HCT116 (cell line): ENCODE measurements at regions not wholly inside any gene's neighbourhood (a gene's known extent, or its start where the extent isn't known, plus 50 kb on each side); places are given as distances from the start of the nearest gene placed in this dataset.

Experiments used
- ATAC-seq: fragments of 200-7000 bp; cut with Tn5 transposase; 2 replicates; pipeline ENCODE4 v1.9.1; 2020; ENCODE audit warnings: mild to moderate bottlenecking, moderate library complexity
- BruUV-seq: library from RNA; stranded (reverse); fragments of 400-500 nt; replicated peaks from 2 replicates; lab custom pipeline; 2021; lab: Mats Ljungman, UMichigan
- CTCF ChIA-PET: fragments of 300-600 bp; sonication (Branson Sonifier 250); formaldehyde crosslinking; loops from one replicate; lab custom pipeline; 2021; ENCODE audit warnings: antibody characterized with exemption; lab: Charles Lee
- POLR2A ChIA-PET: fragments of 300-600, 350-600 bp; sonication (Branson Sonifier 250); formaldehyde crosslinking; loops from one replicate; lab custom pipeline; 2021; ENCODE audit warnings: antibody characterized with exemption; lab: Charles Lee
- RAD21 ChIA-PET, 2 experiments: fragments of 300-600 bp; sonication (Branson Sonifier 250); formaldehyde crosslinking; loops; one replicate each; lab custom pipeline; 2023; ENCODE audit warnings: low total read pairs in 2 of 2; ENCODE audit not compliant: uncharacterized antibody in 2 of 2, unreplicated experiment in 2 of 2, low non-redundant PET in 1 of 2; lab: Charles Lee
- DNase-seq: peaks from one replicate; pipeline ENCODE4 v3.0.0-alpha.2; 2010; ENCODE audit warnings: low read depth, low spot score
- H2AFZ ChIP-seq: fragments of 200-600 bp; shearing (Covaris generic), sonication (generic); 2 replicates; pipeline ENCODE4 v1.6.1; 2017; ENCODE audit warnings: low read depth, mixed run types, mixed read lengths, antibody characterized with exemption, low read length; ENCODE audit not compliant: poor library complexity, severe bottlenecking
- H3K27ac ChIP-seq: 2 replicates; pipeline ENCODE4 v1.5.1; 2012; ENCODE audit warnings: low read depth, low read length
- H3K27me3 ChIP-seq: fragments of 200-600 bp; sonication (generic); 2 replicates; pipeline ENCODE4 v1.6.1; 2016; ENCODE audit warnings: mixed run types, low read length, mixed read lengths; ENCODE audit not compliant: insufficient read depth
- H3K36me3 ChIP-seq, 2 experiments: fragments of 200-500 bp in 1 of 2; fragments of 200-600 bp in 1 of 2; sonication (Bioruptor generic) in 1 of 2; sonication (generic) in 1 of 2; 2 replicates each; pipeline versions ENCODE4 v1.5.1 to v1.6.1; 2014 to 2016; ENCODE audit warnings: low read length in 2 of 2, inconsistent platforms in 1 of 2, mixed read lengths in 1 of 2, mixed run types in 1 of 2; ENCODE audit not compliant: insufficient read depth in 2 of 2, control insufficient read depth in 1 of 2
- H3K4me1 ChIP-seq, 2 experiments: fragments of 200-600 bp in 1 of 2; sonication (generic) in 1 of 2; 2 replicates each; pipeline versions ENCODE4 v1.5.1 to v1.6.1; 2012 to 2017; ENCODE audit warnings: low read length in 2 of 2, inconsistent platforms in 1 of 2, mild to moderate bottlenecking in 1 of 2, mixed read lengths in 1 of 2, mixed run types in 1 of 2, moderate library complexity in 1 of 2; ENCODE audit not compliant: insufficient read depth in 2 of 2, control insufficient read depth in 1 of 2
- H3K4me2 ChIP-seq: fragments of 200-600 bp; sonication (generic); 2 replicates; pipeline ENCODE4 v1.6.1; 2017; ENCODE audit warnings: mixed run types, low read length, mixed read lengths
- H3K4me3 ChIP-seq, 2 experiments: fragments of 200-600 bp in 1 of 2; sonication (generic) in 1 of 2; replicated peaks in 1 of 2; 2 replicates each; pipeline ENCODE4 v1.5.1; 2011 to 2016; ENCODE audit warnings: low read length in 2 of 2, control low read depth in 1 of 2, low read depth in 1 of 2, mild to moderate bottlenecking in 1 of 2, mixed read lengths in 1 of 2, mixed run types in 1 of 2
- H3K79me2 ChIP-seq: fragments of 200-600 bp; sonication (generic); 2 replicates; pipeline ENCODE4 v1.6.1; 2017; ENCODE audit warnings: mild to moderate bottlenecking, mixed run types, low read length, moderate library complexity, mixed read lengths; ENCODE audit not compliant: insufficient read depth
- H3K9ac ChIP-seq: fragments of 200-600 bp; sonication (generic); 2 replicates; pipeline ENCODE4 v1.6.1; 2016; ENCODE audit warnings: low read length, mixed read lengths
- H3K9me2 ChIP-seq: fragments of 200-600 bp; sonication (generic), shearing (Covaris generic); 2 replicates; pipeline ENCODE4 v1.6.1; 2017; ENCODE audit warnings: mixed run types, mild to moderate bottlenecking, moderate library complexity; ENCODE audit not compliant: insufficient read depth
- H3K9me3 ChIP-seq, 2 experiments: fragments of 200-500 bp in 1 of 2; fragments of 200-600 bp in 1 of 2; sonication (Bioruptor generic) in 1 of 2; sonication (generic) in 1 of 2; 2 replicates each; pipeline ENCODE4 v1.6.1; 2014 to 2017; ENCODE audit warnings: low read length in 2 of 2, mixed read lengths in 2 of 2, inconsistent platforms in 1 of 2, low read depth in 1 of 2, mild to moderate bottlenecking in 1 of 2, mixed run types in 1 of 2, moderate library complexity in 1 of 2; ENCODE audit not compliant: control insufficient read depth in 1 of 2, insufficient read depth in 1 of 2
- H4K20me1 ChIP-seq: fragments of 200-600 bp; sonication (generic), shearing (Covaris generic); 2 replicates; pipeline ENCODE4 v1.6.1; 2017; ENCODE audit warnings: mixed run types, mild to moderate bottlenecking, moderate library complexity; ENCODE audit not compliant: insufficient read depth
- CTCF ChIP-seq, 3 experiments: fragments of 200-600 bp in 1 of 3; sonication (generic) in 1 of 3; IDR thresholded peaks in 2 of 3; conservative IDR thresholded peaks in 1 of 3; 2 replicates each; pipeline ENCODE4 v1.5.1; 2012 to 2017; ENCODE audit warnings: low read depth in 2 of 3, low read length in 2 of 3, antibody characterized with exemption in 1 of 3, borderline replicate concordance in 1 of 3, control low read depth in 1 of 3, mild to moderate bottlenecking in 1 of 3, mixed read lengths in 1 of 3, mixed run types in 1 of 3, moderate library complexity in 1 of 3; ENCODE audit not compliant: insufficient read depth in 1 of 3
- EZH2 ChIP-seq: fragments of 200-600 bp; sonication (generic); IDR thresholded peaks from 2 replicates; pipeline ENCODE4 v1.6.1; 2017; ENCODE audit warnings: antibody characterized with exemption, mixed run types
- EZH2phosphoT487 ChIP-seq: fragments of 200-600 bp; IDR thresholded peaks from 2 replicates; pipeline ENCODE4 v1.6.1; 2018; ENCODE audit warnings: antibody characterized with exemption, borderline replicate concordance
- POLR2AphosphoS5 ChIP-seq: IDR thresholded peaks from 2 replicates; pipeline ENCODE4 v1.6.1; 2011; ENCODE audit warnings: mild to moderate bottlenecking, low read depth, low read length, moderate library complexity
- RAD21 ChIP-seq: IDR thresholded peaks from 2 replicates; pipeline ENCODE4 v1.6.1; 2012; ENCODE audit warnings: low read depth, mild to moderate bottlenecking
- TCF7L2 ChIP-seq: IDR thresholded peaks from 2 replicates; pipeline ENCODE4 v1.7.0; 2011; ENCODE audit warnings: borderline replicate concordance, inconsistent platforms; ENCODE audit not compliant: insufficient read depth, insufficient read length; ENCODE audit errors: extremely low read depth
- ZBTB33 ChIP-seq: IDR thresholded peaks from 2 replicates; pipeline ENCODE4 v1.6.1; 2011; ENCODE audit warnings: mild to moderate bottlenecking, low read length, moderate library complexity; ENCODE audit not compliant: insufficient replicate concordance; ENCODE audit errors: extremely low read depth
- intact Hi-C: fragments of 100-400 bp; cut with micrococcal nuclease; formaldehyde crosslinking; loops from 2 replicates; pipeline ENCODE4 v1.10.0; 2022

GRCh38 chr2:240257940-240258580, 117.6 kb upstream of the OTOS start (continued):
- TF ChIP-seq CTCF (IDR thresholded peaks at IDR 0.05 in 2 of 3, conservative IDR thresholded peaks at IDR 0.05 in 1 of 3; ENCODE audit: borderline replicate concordance in 1 of 3, insufficient read depth in 1 of 3, low read depth in 2 of 3, low read length in 2 of 3) (no peak), ZBTB33 (no peak), TCF7L2 (no peak)

GRCh38 chr2:240258685-240259084, 118.2 kb upstream of the OTOS start:
- no TSS peak for BruUV-seq
- ATAC-seq (no peak), DNase-seq (no peak)
- RAD21 ChIA-PET, result no interaction called here
- POLR2A ChIA-PET, result no interaction called here
- H3K27ac ChIP-seq, result no peak overlapping the region
- no peaks in the 10 kb centered on the region for H3K9me2 ChIP-seq
- H3K36me3 ChIP-seq, result no peaks in the 10 kb centered on the region
- H3K27me3 ChIP-seq, result no peaks in the 10 kb centered on the region
- no peaks in the 10 kb centered on the region for H3K79me2 ChIP-seq
- intact Hi-C loops, result no loop called here
- no peaks in the 10 kb centered on the region for H4K20me1 ChIP-seq
- CTCF ChIA-PET, result no interaction called here
- TF ChIP-seq EZH2phosphoT487 (no peak), RAD21 (no peak), EZH2 (no peak), POLR2AphosphoS5 (no peak)
- peaks cover 0 to 4% of the 10 kb centered on the region in 2 experiments; a peak in 1 of 4 replicates for H3K9me3 ChIP-seq
- H3K9ac ChIP-seq, result no peak overlapping the region
- no peak overlapping the region for H3K4me3 ChIP-seq
- no peak overlapping the region for H2AFZ ChIP-seq
- peaks cover 21 to 38% of the 10 kb centered on the region in 2 experiments for H3K4me1 ChIP-seq
- H3K4me2 ChIP-seq, result no peak overlapping the region
